GM12801 (cell line): ENCODE measurements at regions not wholly inside any gene's neighbourhood (a gene's known extent, or its start where the extent isn't known, plus 50 kb on each side); places are given as distances from the start of the nearest gene placed in this dataset.

ENCODE experiments used
- TF ChIP-seq, protein P1 (sequence below): IDR thresholded peaks from one replicate; pipeline ENCODE4 v1.5.1; 2011; ENCODE audit warnings: control low read depth; ENCODE audit not compliant: insufficient read length; ENCODE audit errors: extremely low read depth

DNA sequence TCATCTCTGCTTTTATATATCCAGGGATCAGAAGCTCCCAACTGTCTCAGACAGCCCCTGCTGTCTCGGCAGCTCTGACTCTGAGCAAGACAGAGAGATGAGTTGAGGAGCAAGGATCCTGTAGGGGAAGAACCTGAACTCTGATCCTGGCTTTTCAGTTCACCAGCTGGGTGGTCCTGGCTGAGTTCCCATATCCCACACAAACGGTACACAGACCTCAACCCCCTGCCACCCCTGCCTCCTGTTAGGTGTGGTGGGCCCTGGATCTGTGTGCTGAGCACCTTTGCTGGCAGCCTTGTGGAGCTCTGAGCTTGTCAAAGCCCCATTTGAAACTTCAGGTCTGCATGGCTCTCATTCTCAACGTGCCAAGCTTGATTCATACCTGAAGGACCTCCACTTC is 54.3 kb upstream of the GPR26 start:
- TF ChIP-seq, protein P1, sequence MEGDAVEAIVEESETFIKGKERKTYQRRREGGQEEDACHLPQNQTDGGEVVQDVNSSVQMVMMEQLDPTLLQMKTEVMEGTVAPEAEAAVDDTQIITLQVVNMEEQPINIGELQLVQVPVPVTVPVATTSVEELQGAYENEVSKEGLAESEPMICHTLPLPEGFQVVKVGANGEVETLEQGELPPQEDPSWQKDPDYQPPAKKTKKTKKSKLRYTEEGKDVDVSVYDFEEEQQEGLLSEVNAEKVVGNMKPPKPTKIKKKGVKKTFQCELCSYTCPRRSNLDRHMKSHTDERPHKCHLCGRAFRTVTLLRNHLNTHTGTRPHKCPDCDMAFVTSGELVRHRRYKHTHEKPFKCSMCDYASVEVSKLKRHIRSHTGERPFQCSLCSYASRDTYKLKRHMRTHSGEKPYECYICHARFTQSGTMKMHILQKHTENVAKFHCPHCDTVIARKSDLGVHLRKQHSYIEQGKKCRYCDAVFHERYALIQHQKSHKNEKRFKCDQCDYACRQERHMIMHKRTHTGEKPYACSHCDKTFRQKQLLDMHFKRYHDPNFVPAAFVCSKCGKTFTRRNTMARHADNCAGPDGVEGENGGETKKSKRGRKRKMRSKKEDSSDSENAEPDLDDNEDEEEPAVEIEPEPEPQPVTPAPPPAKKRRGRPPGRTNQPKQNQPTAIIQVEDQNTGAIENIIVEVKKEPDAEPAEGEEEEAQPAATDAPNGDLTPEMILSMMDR = no peak

DNA sequence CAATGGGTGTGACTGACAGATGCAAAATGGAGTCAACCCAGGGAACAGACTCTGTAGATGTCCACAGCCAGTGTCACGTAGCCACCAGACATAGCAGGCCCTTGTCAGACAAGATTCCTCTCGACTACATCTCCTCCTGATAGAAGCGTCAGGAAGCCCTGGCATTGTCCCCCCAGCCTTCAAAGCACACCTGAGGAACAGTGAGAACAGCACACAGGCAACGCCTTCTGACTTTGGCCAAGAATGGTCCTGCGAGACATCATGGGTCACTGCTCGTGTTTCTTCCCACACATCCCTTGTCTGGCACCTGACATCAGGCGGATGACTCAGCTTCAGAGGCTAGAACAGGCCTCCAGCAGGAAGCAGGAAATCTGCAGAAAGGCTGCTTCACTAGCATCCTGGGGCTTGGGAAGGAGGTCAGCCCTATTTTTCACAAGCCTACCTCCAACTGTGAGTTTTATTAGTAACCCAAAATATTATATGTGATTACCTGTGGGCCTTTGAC is 52.8 kb upstream of the GPR26 start:
- TF ChIP-seq, protein P1 = no peak

DNA sequence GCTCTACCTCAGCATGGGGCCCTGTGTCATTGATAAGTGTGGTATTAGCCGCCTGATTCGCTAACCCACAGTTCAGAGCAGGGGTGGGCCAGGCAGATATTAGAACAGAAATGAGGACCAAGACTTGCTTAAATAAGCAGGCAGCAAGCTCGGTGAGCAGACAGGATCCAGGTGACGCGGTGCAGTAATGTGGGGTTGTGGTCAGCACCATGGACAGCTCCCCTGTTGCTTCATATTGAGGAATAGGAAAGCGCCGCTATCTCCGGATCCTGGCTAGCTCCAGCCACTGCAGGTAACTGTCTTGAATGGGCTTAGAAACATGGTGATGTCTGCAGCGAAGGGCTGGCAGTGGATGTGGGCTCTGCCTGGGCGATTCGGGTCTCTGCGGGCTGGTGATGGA is 51.3 kb upstream of the GPR26 start:
- TF ChIP-seq, protein P1 = no peak
